Left ventricle myocardium inferior (tissue), 1 donor: ENCODE measurements at regions not wholly inside any gene's neighbourhood (a gene's known extent, or its start where the extent isn't known, plus 50 kb on each side); places are given as distances from the start of the nearest gene placed in this dataset.

Experiments used
- DNase-seq: peaks from one replicate; pipeline ENCODE4 v3.0.0-alpha.2; 2020
- H3K27ac ChIP-seq: fragments of 200-600 bp; replicated peaks from 2 replicates; pipeline ENCODE4 v1.8.0; 2021
- H3K27me3 ChIP-seq: fragments of 200-600 bp; 2 replicates; pipeline ENCODE4 v1.8.0; 2021; ENCODE audit warnings: low read depth
- H3K36me3 ChIP-seq: fragments of 200-600 bp; 2 replicates; pipeline ENCODE4 v1.8.0; 2021
- H3K4me1 ChIP-seq: fragments of 200-600 bp; 2 replicates; pipeline ENCODE4 v1.8.0; 2021
- H3K4me3 ChIP-seq: fragments of 200-600 bp; 2 replicates; pipeline ENCODE4 v1.8.0; 2021; ENCODE audit warnings: mild to moderate bottlenecking, moderate library complexity
- H3K9me3 ChIP-seq: fragments of 200-600 bp; replicated peaks from 2 replicates; pipeline ENCODE4 v1.8.0; 2021
- CTCF ChIP-seq: fragments of 200-600 bp; IDR thresholded peaks from 2 replicates; pipeline ENCODE4 v1.8.0; 2021; ENCODE audit warnings: antibody characterized with exemption, mild to moderate bottlenecking, borderline replicate concordance
- intact Hi-C: fragments of 100-400 bp; cut with micrococcal nuclease; formaldehyde crosslinking; loops from one replicate; pipeline ENCODE4 v1.11.0; 2022
- donor health status: DM: no; HTN: yes; CAD: no; lungs with severe emphysema.

- Histone ChIP-seq H3K9me3 (peaks cover 26% of the 10 kb centered on the region), H3K4me3 (no peak overlapping the region), H3K36me3 (no peaks in the 10 kb centered on the region), H3K27ac (no peak overlapping the region), H3K4me1 (peaks cover 19% of the 10 kb centered on the region), H3K27me3 (peaks cover 13% of the 10 kb centered on the region)
- TF ChIP-seq CTCF = no peak
- intact Hi-C loops = no loop called here
- no peak for DNase-seq
Measured at GRCh38 chr1:29424266-29424665, 187.9 kb downstream of the PTPRU start.

- DNase-seq = no peak
- intact Hi-C loops = no loop called here
Measured at GRCh38 chr1:29420202-29420601, 183.9 kb downstream of the PTPRU start.

GRCh38 chr1:29417971-29418370, 181.6 kb downstream of the PTPRU start:
- no peak overlapping the region for H3K4me3 ChIP-seq
- H3K9me3 ChIP-seq = peaks cover 22% of the 10 kb centered on the region
- H3K27ac ChIP-seq = no peak overlapping the region
- intact Hi-C loops = no loop called here
- no peak for TF ChIP-seq CTCF
- H3K36me3 ChIP-seq = no peaks in the 10 kb centered on the region
- H3K4me1 ChIP-seq = peaks cover 6% of the 10 kb centered on the region
- DNase-seq = no peak
- peaks cover 45% of the 10 kb centered on the region for H3K27me3 ChIP-seq

More at GRCh38 chr1:29420202-29420601, 183.9 kb downstream of the PTPRU start:
- Histone ChIP-seq H3K36me3 (no peaks in the 10 kb centered on the region), H3K27me3 (peaks cover 36% of the 10 kb centered on the region), H3K9me3 (peaks cover 22% of the 10 kb centered on the region), H3K4me1 (peaks cover 6% of the 10 kb centered on the region), H3K4me3 (no peak overlapping the region), H3K27ac (no peak overlapping the region)
- TF ChIP-seq CTCF = no peak

GRCh38 chr1:29417147-29417858, 181.0 kb downstream of the PTPRU start:
- intact Hi-C loops = no loop called here
- Histone ChIP-seq H3K9me3 (peaks cover 22% of the 10 kb centered on the region), H3K4me3 (no peak overlapping the region), H3K27ac (peak overlapping the region; percentile 36), H3K4me1 (peaks cover 6% of the 10 kb centered on the region), H3K36me3 (no peaks in the 10 kb centered on the region), H3K27me3 (peaks cover 52% of the 10 kb centered on the region)
- no peak for DNase-seq
- TF ChIP-seq CTCF = no peak

- H3K36me3 ChIP-seq = no peaks in the 10 kb centered on the region
- H3K27me3 ChIP-seq = peaks cover 59% of the 10 kb centered on the region
- intact Hi-C loops = no loop called here
- H3K9me3 ChIP-seq = peaks cover 18% of the 10 kb centered on the region
- H3K4me1 ChIP-seq = peaks cover 6% of the 10 kb centered on the region
- no peak overlapping the region for H3K4me3 ChIP-seq
- peak; percentile 21 for TF ChIP-seq CTCF
- H3K27ac ChIP-seq = peak overlapping the region; percentile 36
- DNase-seq = no peak
Measured at GRCh38 chr1:29416267-29417146, 180.2 kb downstream of the PTPRU start.
